ENCODE measurements at regions not wholly inside any gene's neighbourhood (a gene's known extent, or its start where the extent isn't known, plus 50 kb on each side); places are given as distances from the start of the nearest gene placed in this dataset.

DNA sequence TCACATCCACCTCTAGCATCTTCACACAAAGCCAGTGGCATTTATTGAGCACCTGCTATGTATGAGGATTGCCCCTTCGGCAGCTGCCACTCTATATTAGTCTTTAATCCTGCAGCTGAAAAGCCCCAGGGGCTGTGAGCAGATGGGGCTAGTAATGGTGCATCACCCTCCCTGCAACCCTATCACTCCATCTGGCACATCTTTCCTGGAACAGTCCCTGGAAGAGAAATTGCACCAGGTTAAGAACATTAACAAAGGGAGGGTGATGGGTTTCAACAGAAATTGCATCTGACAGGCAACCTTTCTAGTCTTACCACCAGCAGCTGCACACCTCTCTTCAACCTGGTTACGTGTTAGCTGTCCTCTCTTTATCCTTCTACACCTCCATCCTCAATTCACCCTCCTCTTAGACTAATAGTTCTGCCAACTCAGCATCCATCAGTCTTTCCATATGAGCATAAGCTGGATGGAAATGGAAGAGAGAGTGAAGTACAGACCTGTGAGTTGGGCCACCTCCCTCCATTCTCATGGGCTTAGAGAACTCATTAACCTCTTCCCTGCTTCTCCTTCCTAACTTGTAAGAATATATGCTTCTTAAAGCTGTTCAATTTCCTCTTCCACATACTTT, 168.6 kb upstream of the NEBL start:
- POLR2A ChIA-PET: no interaction called here
- Histone ChIP-seq H3K27me3 (ENCODE audit: insufficient read depth, low read length, poor library complexity, severe bottlenecking) (no peaks in the 10 kb centered on the region), H3K27ac (ENCODE audit: low read depth, low read length) (no peak overlapping the region), H3K36me3 (ENCODE audit: insufficient read depth, low read length) (no peaks in the 10 kb centered on the region), H3K9me3 (ENCODE audit: low read length) (no peaks in the 10 kb centered on the region), H3K4me1 (ENCODE audit: insufficient read depth, low read length) (no peaks in the 10 kb centered on the region), H3K4me3 (ENCODE audit: low read length) (no peak overlapping the region)
- Mint-ChIP-seq H3K27me3 (peaks cover 0 to 3% of the 10 kb centered on the region in 2 donors), H3K36me3 (no peaks in the 10 kb centered on the region), H3K9me3 (peaks cover 0 to 2% (median 0%) of the 10 kb centered on the region in 5 donors), H3K4me1 (no peaks in the 10 kb centered on the region), H3K4me3 (no peak overlapping the region), H3K27ac (no peak overlapping the region)
- DNase-seq: no peak
- CTCF ChIA-PET: no interaction called here

DNA sequence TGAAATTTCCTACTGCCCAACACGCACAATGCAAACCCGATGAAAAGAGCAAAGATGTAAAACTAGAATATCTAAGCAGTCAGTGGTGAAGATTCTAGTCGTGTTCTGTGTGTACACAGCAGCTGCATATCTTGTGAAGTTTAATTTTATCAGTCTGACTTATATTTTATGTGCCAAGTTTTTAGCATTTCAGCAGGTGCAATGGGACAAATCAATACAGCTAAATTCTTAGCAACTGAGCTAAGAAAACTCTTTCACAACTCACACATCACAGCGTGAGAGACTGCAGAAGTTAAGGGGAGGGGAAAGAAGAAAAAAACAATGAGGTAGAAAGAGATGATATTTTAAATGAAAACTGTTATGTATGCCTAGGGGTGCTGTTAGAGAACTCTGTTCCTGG, 164.9 kb upstream of the NEBL start:
- no peak overlapping the region for H3K4me3 Mint-ChIP-seq
- H3K27me3 Mint-ChIP-seq: peaks cover 0 to 3% of the 10 kb centered on the region in 2 donors
- ChIA-PET CTCF (no interaction called here), POLR2A (no interaction called here)
- H3K27ac Mint-ChIP-seq: no peak overlapping the region
- peaks cover 3 to 12% (median 8%) of the 10 kb centered on the region in 5 donors for H3K9me3 Mint-ChIP-seq
- Histone ChIP-seq H3K36me3 (ENCODE audit: insufficient read depth, low read length) (no peaks in the 10 kb centered on the region), H3K27ac (ENCODE audit: low read depth, low read length) (no peak overlapping the region), H3K9me3 (ENCODE audit: low read length) (no peaks in the 10 kb centered on the region), H3K4me3 (ENCODE audit: low read length) (no peak overlapping the region), H3K4me1 (ENCODE audit: insufficient read depth, low read length) (no peaks in the 10 kb centered on the region), H3K27me3 (ENCODE audit: insufficient read depth, low read length, poor library complexity, severe bottlenecking) (no peaks in the 10 kb centered on the region)
- H3K4me1 Mint-ChIP-seq: no peaks in the 10 kb centered on the region
- no peak for DNase-seq
- H3K36me3 Mint-ChIP-seq: no peaks in the 10 kb centered on the region

GRCh38 chr10:21061184-21061583, 164.1 kb upstream of the NEBL start:
- peaks cover 0 to 4% of the 10 kb centered on the region in 2 donors for H3K27me3 Mint-ChIP-seq
- H3K36me3 Mint-ChIP-seq: no peaks in the 10 kb centered on the region
- DNase-seq: no peak

GRCh38 chr10:21060626-21061025, 163.5 kb upstream of the NEBL start:
- Mint-ChIP-seq H3K4me3 (no peak overlapping the region), H3K27ac (no peak overlapping the region), H3K9me3 (peaks cover 3 to 12% (median 9%) of the 10 kb centered on the region in 5 donors), H3K4me1 (no peaks in the 10 kb centered on the region), H3K27me3 (peaks cover 0 to 4% of the 10 kb centered on the region in 2 donors), H3K36me3 (no peaks in the 10 kb centered on the region)
- no peaks in the 10 kb centered on the region for H3K27me3 ChIP-seq (ENCODE audit: insufficient read depth, low read length, poor library complexity, severe bottlenecking)
- H3K9me3 ChIP-seq (ENCODE audit: low read length): no peaks in the 10 kb centered on the region
- ChIA-PET POLR2A (no interaction called here), CTCF (no interaction called here)
- H3K4me1 ChIP-seq (ENCODE audit: insufficient read depth, low read length): no peaks in the 10 kb centered on the region
- no peaks in the 10 kb centered on the region for H3K36me3 ChIP-seq (ENCODE audit: insufficient read depth, low read length)
- no peak for DNase-seq
- H3K27ac ChIP-seq (ENCODE audit: low read depth, low read length): no peak overlapping the region
- H3K4me3 ChIP-seq (ENCODE audit: low read length): no peak overlapping the region

More at GRCh38 chr10:21061184-21061583, 164.1 kb upstream of the NEBL start:
- H3K4me1 ChIP-seq (ENCODE audit: insufficient read depth, low read length): no peaks in the 10 kb centered on the region
- no peak overlapping the region for H3K4me3 Mint-ChIP-seq
- no peaks in the 10 kb centered on the region for H3K9me3 ChIP-seq (ENCODE audit: low read length)
- no peak overlapping the region for H3K27ac ChIP-seq (ENCODE audit: low read depth, low read length)
- no peak overlapping the region for H3K27ac Mint-ChIP-seq
- no peaks in the 10 kb centered on the region for H3K36me3 ChIP-seq (ENCODE audit: insufficient read depth, low read length)
- no peaks in the 10 kb centered on the region for H3K27me3 ChIP-seq (ENCODE audit: insufficient read depth, low read length, poor library complexity, severe bottlenecking)
- POLR2A ChIA-PET: no interaction called here
- H3K4me1 Mint-ChIP-seq: no peaks in the 10 kb centered on the region
- H3K9me3 Mint-ChIP-seq: peaks cover 3 to 12% (median 9%) of the 10 kb centered on the region in 5 donors
- no peak overlapping the region for H3K4me3 ChIP-seq (ENCODE audit: low read length)
- CTCF ChIA-PET: no interaction called here

DNA sequence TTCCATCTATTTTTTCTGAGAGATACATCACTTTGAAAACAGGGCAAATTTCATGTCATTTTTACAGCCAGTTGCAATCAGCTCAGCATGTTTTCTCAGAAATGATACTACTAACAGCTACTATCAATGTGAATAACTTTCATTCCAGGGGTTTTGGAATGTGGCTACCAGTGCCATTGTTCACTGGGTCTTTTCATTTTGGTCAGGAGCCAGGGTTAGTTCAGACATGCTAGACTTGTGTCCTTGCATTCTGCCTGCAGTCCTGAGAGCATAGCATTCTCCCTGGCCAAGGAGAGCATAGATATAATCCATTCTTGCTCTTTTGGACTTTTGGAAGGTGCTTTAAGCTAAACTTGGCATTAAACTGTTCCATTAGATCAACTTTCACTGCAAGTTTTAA, 160.9 kb upstream of the NEBL start:
- H3K27ac Mint-ChIP-seq: no peak overlapping the region
- Histone ChIP-seq H3K4me3 (ENCODE audit: low read length) (no peak overlapping the region), H3K9me3 (ENCODE audit: low read length) (no peaks in the 10 kb centered on the region), H3K4me1 (ENCODE audit: insufficient read depth, low read length) (no peaks in the 10 kb centered on the region), H3K36me3 (ENCODE audit: insufficient read depth, low read length) (no peaks in the 10 kb centered on the region), H3K27me3 (ENCODE audit: insufficient read depth, low read length, poor library complexity, severe bottlenecking) (no peaks in the 10 kb centered on the region), H3K27ac (ENCODE audit: low read depth, low read length) (no peak overlapping the region)
- peaks cover 0 to 1% of the 10 kb centered on the region in 2 donors for H3K27me3 Mint-ChIP-seq
- ChIA-PET POLR2A (no interaction called here), CTCF (interaction anchor here (1.2 to 1.4 kb wide), 2 partner anchors 10 to 37 kb away, joined by 3 read pairs; no protein-coding TSS in a partner anchor)
- H3K36me3 Mint-ChIP-seq: no peaks in the 10 kb centered on the region
- H3K4me3 Mint-ChIP-seq: no peak overlapping the region
- peaks cover 3 to 12% (median 9%) of the 10 kb centered on the region in 5 donors for H3K9me3 Mint-ChIP-seq
- no peak for DNase-seq
- H3K4me1 Mint-ChIP-seq: no peaks in the 10 kb centered on the region

- Histone ChIP-seq H3K36me3 (ENCODE audit: insufficient read depth, low read length) (no peaks in the 10 kb centered on the region), H3K27me3 (ENCODE audit: insufficient read depth, low read length, poor library complexity, severe bottlenecking) (no peaks in the 10 kb centered on the region), H3K27ac (ENCODE audit: low read depth, low read length) (no peak overlapping the region), H3K4me3 (ENCODE audit: low read length) (no peak overlapping the region), H3K9me3 (ENCODE audit: low read length) (no peaks in the 10 kb centered on the region), H3K4me1 (ENCODE audit: insufficient read depth, low read length) (no peaks in the 10 kb centered on the region)
- ChIA-PET POLR2A (no interaction called here), CTCF (no interaction called here)
- H3K27me3 Mint-ChIP-seq: peaks cover 0 to 1% of the 10 kb centered on the region in 2 donors
- peaks cover 3 to 12% (median 9%) of the 10 kb centered on the region in 5 donors for H3K9me3 Mint-ChIP-seq
- H3K27ac Mint-ChIP-seq: no peak overlapping the region
- no peak for DNase-seq
- no peaks in the 10 kb centered on the region for H3K36me3 Mint-ChIP-seq
- H3K4me1 Mint-ChIP-seq: no peaks in the 10 kb centered on the region
- H3K4me3 Mint-ChIP-seq: no peak overlapping the region
These were observed 160.3 kb upstream of the NEBL start for GRCh38 chr10:21057436-21057835.

DNA sequence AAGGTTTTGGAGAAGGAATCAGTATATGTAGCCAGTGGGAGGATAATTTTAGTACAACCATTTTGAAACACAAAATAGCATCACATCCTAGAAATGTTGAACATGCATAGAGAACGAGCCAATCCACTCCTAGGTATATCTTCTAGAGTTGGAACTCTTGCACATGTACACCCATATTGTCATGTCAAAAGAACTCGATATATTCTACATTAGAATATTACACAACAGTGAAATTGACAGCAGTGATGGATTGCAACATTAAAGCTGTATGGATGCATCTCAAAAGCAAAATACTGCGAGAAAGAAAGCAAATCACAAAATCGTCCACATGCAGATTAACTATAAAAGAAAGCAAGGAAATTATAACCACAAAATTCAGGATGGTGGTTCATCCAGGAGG, 159.3 kb upstream of the NEBL start:
- POLR2A ChIA-PET: no interaction called here
- no peaks in the 10 kb centered on the region for H3K36me3 ChIP-seq (ENCODE audit: insufficient read depth, low read length)

DNA sequence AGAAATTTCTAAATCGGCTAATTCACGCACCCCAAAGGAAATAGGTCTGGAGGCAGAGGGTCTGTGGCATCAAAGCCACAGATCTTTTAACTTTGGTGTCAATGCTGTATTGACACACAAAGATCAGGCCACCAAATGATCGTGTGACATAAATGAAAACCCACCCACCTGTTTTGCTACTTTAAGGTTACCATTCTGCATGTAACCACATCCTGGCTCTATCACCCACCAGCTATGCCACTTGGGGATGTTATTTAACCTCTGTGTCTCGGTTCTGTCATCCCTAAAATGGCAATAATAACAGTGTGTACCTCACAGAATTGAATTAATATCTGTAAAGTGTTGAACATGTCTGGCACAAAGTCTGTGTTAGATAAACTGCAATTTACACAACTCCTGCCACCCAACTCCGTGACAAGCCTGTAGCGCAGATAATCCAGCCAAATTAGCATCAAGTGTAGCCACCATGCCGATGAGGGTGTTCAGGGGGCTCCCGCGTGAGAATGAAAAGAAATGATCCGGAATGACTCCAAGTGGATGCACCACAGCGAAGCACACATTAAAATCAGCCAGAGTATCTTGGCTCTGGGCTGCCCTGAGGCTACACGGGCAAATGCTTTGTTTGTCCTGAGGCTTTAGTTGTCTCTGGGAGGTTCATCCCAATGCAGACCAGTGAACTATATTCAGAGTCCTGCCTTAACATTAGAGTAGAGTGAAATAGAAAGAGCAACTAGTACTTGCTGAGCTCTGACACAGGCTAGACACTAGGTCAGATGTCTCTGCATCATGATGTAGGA, 158.4 kb upstream of the NEBL start:
- H3K9me3 ChIP-seq (ENCODE audit: low read length): no peaks in the 10 kb centered on the region
- H3K4me1 ChIP-seq (ENCODE audit: insufficient read depth, low read length): no peaks in the 10 kb centered on the region
- Mint-ChIP-seq H3K4me1 (no peaks in the 10 kb centered on the region), H3K36me3 (no peaks in the 10 kb centered on the region), H3K9me3 (peaks cover 7 to 11% (median 8%) of the 10 kb centered on the region in 5 donors), H3K4me3 (peak overlapping the region in 1 of 7 donors; percentile 27), H3K27me3 (peaks cover 0 to 1% of the 10 kb centered on the region in 2 donors), H3K27ac (no peak overlapping the region)
- H3K4me3 ChIP-seq (ENCODE audit: low read length): no peak overlapping the region
- no peaks in the 10 kb centered on the region for H3K27me3 ChIP-seq (ENCODE audit: insufficient read depth, low read length, poor library complexity, severe bottlenecking)
- no peaks in the 10 kb centered on the region for H3K36me3 ChIP-seq (ENCODE audit: insufficient read depth, low read length)
- no peak overlapping the region for H3K27ac ChIP-seq (ENCODE audit: low read depth, low read length)
- ChIA-PET CTCF (no interaction called here), POLR2A (no interaction called here)
- DNase-seq: peak in 1 of 5 donors; percentile 45

More for the DNA sequence above, 159.3 kb upstream of the NEBL start:
- no peaks in the 10 kb centered on the region for H3K4me1 Mint-ChIP-seq
- Histone ChIP-seq H3K9me3 (ENCODE audit: low read length) (no peaks in the 10 kb centered on the region), H3K27me3 (ENCODE audit: insufficient read depth, low read length, poor library complexity, severe bottlenecking) (no peaks in the 10 kb centered on the region), H3K27ac (ENCODE audit: low read depth, low read length) (no peak overlapping the region), H3K4me3 (ENCODE audit: low read length) (no peak overlapping the region), H3K4me1 (ENCODE audit: insufficient read depth, low read length) (no peaks in the 10 kb centered on the region)
- CTCF ChIA-PET: no interaction called here
- H3K36me3 Mint-ChIP-seq: no peaks in the 10 kb centered on the region
- no peak for DNase-seq
- H3K27me3 Mint-ChIP-seq: peaks cover 0 to 1% of the 10 kb centered on the region in 2 donors
- H3K4me3 Mint-ChIP-seq: no peak overlapping the region
- no peak overlapping the region for H3K27ac Mint-ChIP-seq
- H3K9me3 Mint-ChIP-seq: peaks cover 7 to 12% (median 9%) of the 10 kb centered on the region in 5 donors

Data from CD8-positive, alpha-beta memory T cell (primary cell).